Lower lobe of right lung (tissue), 2 donors: ENCODE measurements at regions not wholly inside any gene's neighbourhood (a gene's known extent, or its start where the extent isn't known, plus 50 kb on each side); places are given as distances from the start of the nearest gene placed in this dataset.
"Not testable (repeated sequence)": the region's sequence is repeated elsewhere in the genome, so short reads cannot be mapped to it uniquely, and the experiment has no call there.

Experiments
- ATAC-seq, 2 donors: fragments of 200-7000 bp; cut with Tn5 transposase; one replicate each; pipeline ENCODE4 v1.9.1; 2020 to 2022; ENCODE audit warnings: mild to moderate bottlenecking in 2 of 2, moderate library complexity in 2 of 2
- DNase-seq: peaks from one replicate; pipeline ENCODE4 v3.0.0-alpha.2; 2020
- H3K27ac ChIP-seq: fragments of 200-600 bp; one replicate; pipeline ENCODE4 v1.8.0; 2022
- H3K27me3 ChIP-seq: fragments of 200-600 bp; one replicate; pipeline ENCODE4 v1.8.0; 2022; ENCODE audit warnings: low read depth
- H3K36me3 ChIP-seq: fragments of 200-600 bp; one replicate; pipeline ENCODE4 v1.8.0; 2022; ENCODE audit warnings: mild to moderate bottlenecking
- H3K4me1 ChIP-seq: fragments of 200-600 bp; one replicate; pipeline ENCODE4 v1.8.0; 2022
- H3K4me3 ChIP-seq: fragments of 200-600 bp; one replicate; pipeline ENCODE4 v1.8.0; 2022; ENCODE audit warnings: mild to moderate bottlenecking
- H3K9me3 ChIP-seq: fragments of 200-600 bp; one replicate; pipeline ENCODE4 v1.8.0; 2022
- CTCF ChIP-seq: fragments of 200-600 bp; IDR thresholded peaks from one replicate; pipeline ENCODE4 v1.8.0; 2022; ENCODE audit warnings: antibody characterized with exemption, mild to moderate bottlenecking
- intact Hi-C: fragments of 100-400 bp; cut with DNase I; formaldehyde crosslinking; loops from one replicate; pipeline ENCODE4 v1.11.0; 2022
- donor health status: DM: no; HTN: yes; CAD: no; lungs with severe emphysema.

DNA sequence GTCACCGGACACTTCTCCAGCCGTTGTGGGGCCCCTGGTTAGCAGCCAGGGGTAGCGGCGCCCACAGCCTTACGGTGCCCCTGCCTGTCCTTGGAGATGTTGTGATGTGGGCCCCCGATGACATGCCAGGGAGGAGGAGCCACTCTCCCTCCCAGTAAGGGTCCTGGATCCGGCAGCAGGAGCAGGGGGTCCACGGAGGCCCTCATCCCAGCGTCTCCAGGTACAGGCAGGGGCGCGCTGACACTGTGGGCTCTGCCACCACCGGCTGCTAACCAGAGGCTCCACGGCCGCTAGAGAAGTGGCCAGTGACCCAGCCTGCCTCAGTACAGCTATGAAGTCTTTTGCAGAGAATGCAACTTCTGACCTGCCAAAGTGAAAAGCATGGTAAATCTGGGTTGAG, 121.2 kb downstream of the SPP2 start:
- Histone ChIP-seq H3K27me3 (no peaks in the 10 kb centered on the region), H3K36me3 (no peaks in the 10 kb centered on the region), H3K4me1 (no peaks in the 10 kb centered on the region), H3K27ac (no peak overlapping the region), H3K9me3 (no peaks in the 10 kb centered on the region), H3K4me3 (no peak overlapping the region)
- intact Hi-C loops = no loop called here
- ATAC-seq = peak in 1 of 2 donors; percentile 21
- no peak for DNase-seq
- TF ChIP-seq CTCF = no peak

DNA sequence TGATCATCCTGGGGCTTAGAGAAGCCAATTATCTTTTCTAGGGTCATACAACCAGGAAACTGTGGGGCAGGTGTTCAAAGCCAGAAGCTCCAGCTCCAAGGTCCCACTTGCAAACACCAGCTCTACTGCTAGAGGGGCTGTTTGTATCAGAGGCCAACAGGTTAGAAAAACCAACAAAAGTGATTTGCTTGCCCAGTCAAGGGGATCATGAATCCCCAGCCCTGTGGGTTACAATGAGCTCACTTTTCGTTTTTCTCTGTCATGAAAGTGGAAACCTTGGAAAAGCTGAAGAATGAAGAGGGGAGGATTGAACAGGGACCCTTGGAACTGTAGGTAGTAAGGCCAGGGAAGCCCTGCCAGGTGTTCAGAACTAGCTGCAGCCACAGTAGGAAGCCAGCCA, 119.2 kb downstream of the SPP2 start:
- DNase-seq = no peak
- H3K27ac ChIP-seq = no peak overlapping the region

GRCh38 chr2:234168605-234169570, 118.4 kb downstream of the SPP2 start:
- H3K4me3 ChIP-seq, H3K36me3 ChIP-seq, H3K4me1 ChIP-seq, intact Hi-C loops, H3K27me3 ChIP-seq, H3K9me3 ChIP-seq: not testable (repeated sequence)
- DNase-seq (peak; percentile 52), ATAC-seq (peak; percentile 85 to 87)
- peak overlapping the region; percentile 49 for H3K27ac ChIP-seq

More for the DNA sequence above, 119.2 kb downstream of the SPP2 start:
- intact Hi-C loops = no loop called here
- no peaks in the 10 kb centered on the region for H3K36me3 ChIP-seq
- no peak for ATAC-seq
- H3K9me3 ChIP-seq = no peaks in the 10 kb centered on the region
- H3K27me3 ChIP-seq = no peaks in the 10 kb centered on the region
- no peak overlapping the region for H3K4me3 ChIP-seq
- no peak for TF ChIP-seq CTCF
- H3K4me1 ChIP-seq = no peaks in the 10 kb centered on the region

- Histone ChIP-seq H3K27me3 (no peaks in the 10 kb centered on the region), H3K4me1 (no peaks in the 10 kb centered on the region), H3K4me3 (no peak overlapping the region), H3K36me3 (no peaks in the 10 kb centered on the region), H3K9me3 (no peaks in the 10 kb centered on the region), H3K27ac (no peak overlapping the region)
- ATAC-seq = no peak
- intact Hi-C loops = no loop called here
- no peak for DNase-seq
- TF ChIP-seq CTCF = no peak
Measured at GRCh38 chr2:234166531-234166930, 116.0 kb downstream of the SPP2 start.

DNA sequence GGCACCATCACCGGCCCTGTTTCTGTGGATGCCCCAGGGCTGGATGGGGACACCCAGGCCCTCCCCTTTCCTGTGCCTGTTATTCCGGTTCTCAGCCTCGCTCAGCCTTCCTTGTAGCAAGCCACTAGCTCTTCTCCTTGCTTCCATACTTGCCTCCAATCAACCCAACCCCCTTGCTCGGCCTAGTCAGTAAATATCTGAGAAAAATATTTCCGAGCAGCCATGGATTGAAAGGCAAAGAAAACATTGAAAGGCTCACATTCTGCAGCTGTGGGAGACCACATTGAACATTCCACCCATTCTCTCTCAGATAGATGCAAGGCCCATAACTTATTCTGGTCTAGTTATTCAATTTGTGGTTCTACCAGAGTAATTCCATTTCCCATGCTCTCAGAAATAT, 114.9 kb downstream of the SPP2 start:
- Histone ChIP-seq H3K4me3 (no peak overlapping the region), H3K9me3 (no peaks in the 10 kb centered on the region), H3K4me1 (no peaks in the 10 kb centered on the region), H3K27me3 (no peaks in the 10 kb centered on the region), H3K27ac (no peak overlapping the region), H3K36me3 (no peaks in the 10 kb centered on the region)
- intact Hi-C loops = no loop called here
- TF ChIP-seq CTCF = no peak
- DNase-seq = no peak
- ATAC-seq = no peak
